Body of pancreas (tissue), 4 donors: ENCODE measurements at regions not wholly inside any gene's neighbourhood (a gene's known extent, or its start where the extent isn't known, plus 50 kb on each side); places are given as distances from the start of the nearest gene placed in this dataset.

Experiments
- CTCF ChIP-seq, 7 experiments: fragments of 450-650 bp in 4 of 7; fragments of 200-600 bp in 3 of 7; sonication (generic) in 3 of 7; IDR thresholded peaks; one replicate each; pipeline ENCODE4 v1.5.1; 2016 to 2019; ENCODE audit warnings: antibody characterized with exemption in 7 of 7
- POLR2A ChIP-seq, 3 donors: fragments of 450-650 bp; IDR thresholded peaks; one replicate each; pipeline ENCODE4 v1.6.1; 2016; ENCODE audit warnings: antibody characterized with exemption in 3 of 3, mild to moderate bottlenecking in 2 of 3

- TF ChIP-seq CTCF (IDR thresholded peaks at IDR 0.05): no peak
- no peak for TF ChIP-seq POLR2A (IDR thresholded peaks at IDR 0.05)
Measured at GRCh38 chr21:33139084-33139483, 69.1 kb downstream of the OLIG1 start.
